NOMO-1 treated with dmso at 0.1 percent for 144 hours (cell line): ENCODE measurements at regions not wholly inside any gene's neighbourhood (a gene's known extent, or its start where the extent isn't known, plus 50 kb on each side); places are given as distances from the start of the nearest gene placed in this dataset.
"Not testable (repeated sequence)": the region's sequence is repeated elsewhere in the genome, so short reads cannot be mapped to it uniquely, and the experiment has no call there.

Experiments
- DNase-seq: peaks from one replicate; lab custom pipeline; 2025; ENCODE audit not compliant: unreplicated experiment; lab: John Stamatoyannopoulos, UW

DNA sequence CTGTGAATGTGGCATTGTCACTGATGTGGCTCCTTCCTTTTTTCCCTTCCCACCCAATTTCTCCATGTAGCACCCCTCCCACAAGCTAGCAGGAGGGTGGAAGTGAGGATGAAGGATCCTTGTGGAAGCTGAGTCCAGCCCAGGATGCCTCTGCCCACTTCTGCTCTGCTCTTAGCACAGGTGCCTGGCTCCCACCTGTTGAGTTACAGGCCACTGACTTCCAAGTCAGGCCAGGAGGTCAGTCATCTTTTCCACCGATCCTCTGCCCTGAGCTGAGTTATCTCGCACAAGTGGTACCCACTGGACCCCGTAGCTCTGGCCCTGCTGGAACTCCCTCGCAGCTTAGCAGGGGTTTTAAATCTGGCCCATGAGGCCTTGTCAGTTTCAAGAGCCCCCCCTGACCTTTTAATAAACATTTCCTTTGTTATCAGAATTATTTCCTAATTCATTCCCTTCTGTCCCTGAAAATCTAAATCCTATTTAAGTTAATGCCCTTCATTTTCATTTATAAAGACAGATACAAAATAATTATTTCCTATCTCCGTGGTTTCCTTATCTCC, 125.3 kb upstream of the CADM1 start:
- no peak for DNase-seq

- DNase-seq = no peak
These were observed 123.6 kb upstream of the CADM1 start for GRCh38 chr11:115627666-115628460.

- no peak for DNase-seq
These were observed 122.9 kb upstream of the CADM1 start for GRCh38 chr11:115627071-115627470.

DNA sequence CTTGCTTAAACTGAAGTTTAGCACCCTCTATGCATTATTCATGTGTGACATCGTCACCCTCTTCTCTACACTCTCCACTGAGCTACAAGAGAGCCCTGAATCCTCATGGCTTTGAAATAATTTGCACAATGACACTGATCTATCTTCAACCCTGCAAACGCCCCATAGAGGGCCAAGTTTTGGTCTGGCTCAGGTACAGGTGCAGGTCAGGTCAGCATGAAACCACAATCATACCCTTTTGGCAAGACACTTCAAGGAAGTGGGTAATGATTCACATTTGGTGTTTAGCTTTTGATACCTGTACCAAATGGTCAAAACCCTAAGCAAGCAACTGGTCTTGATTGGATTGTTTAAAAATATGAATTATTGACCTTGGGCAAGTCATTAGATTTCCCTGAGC, 122.2 kb upstream of the CADM1 start:
- DNase-seq = no peak

GRCh38 chr11:115625502-115625901, 121.3 kb upstream of the CADM1 start:
- no peak for DNase-seq

GRCh38 chr11:115624065-115624464, 119.8 kb upstream of the CADM1 start:
- DNase-seq = no peak

GRCh38 chr11:115623021-115623451, 118.8 kb upstream of the CADM1 start:
- DNase-seq = no peak

DNA sequence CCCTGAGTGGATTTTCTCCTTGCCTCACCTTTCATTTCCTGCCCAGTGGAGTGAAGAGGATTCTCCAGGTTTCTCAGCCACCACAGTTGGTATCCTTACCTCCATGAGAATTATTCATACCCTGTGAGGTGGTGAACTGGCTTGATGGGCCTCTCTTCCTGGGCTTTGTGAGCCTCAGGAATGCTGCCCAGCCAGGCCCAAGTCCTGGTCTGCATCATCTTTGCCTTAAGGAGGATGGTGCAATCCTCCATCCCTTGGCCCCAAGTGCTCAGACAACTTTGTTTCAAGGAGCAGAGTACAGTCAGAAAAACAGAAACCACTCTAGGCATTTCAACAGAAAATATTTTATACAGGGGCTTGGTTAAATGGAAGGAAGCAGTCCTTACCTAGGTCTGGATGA, 114.2 kb upstream of the CADM1 start:
- no peak for DNase-seq

DNA sequence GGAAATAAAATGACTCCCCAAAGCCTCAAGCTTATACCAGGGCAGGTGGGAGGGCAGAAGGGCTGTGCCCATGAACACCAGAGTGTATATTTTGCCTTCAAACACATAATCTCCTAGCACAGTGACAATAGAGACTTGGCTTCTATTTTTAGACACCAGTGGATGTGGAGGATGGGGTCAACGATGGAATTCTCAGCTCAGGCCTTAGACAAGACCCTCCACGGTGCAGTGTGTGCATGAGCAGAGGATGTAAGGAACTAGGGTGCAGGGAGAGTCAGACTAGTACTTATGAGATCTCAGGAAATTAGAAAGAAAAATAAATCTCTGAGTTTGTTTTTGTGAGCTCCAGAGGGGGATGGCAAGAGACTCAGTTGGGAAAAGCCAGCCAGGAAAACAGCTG, 113.6 kb upstream of the CADM1 start:
- no peak for DNase-seq

GRCh38 chr11:115616971-115617370, 112.8 kb upstream of the CADM1 start:
- DNase-seq = no peak

DNA sequence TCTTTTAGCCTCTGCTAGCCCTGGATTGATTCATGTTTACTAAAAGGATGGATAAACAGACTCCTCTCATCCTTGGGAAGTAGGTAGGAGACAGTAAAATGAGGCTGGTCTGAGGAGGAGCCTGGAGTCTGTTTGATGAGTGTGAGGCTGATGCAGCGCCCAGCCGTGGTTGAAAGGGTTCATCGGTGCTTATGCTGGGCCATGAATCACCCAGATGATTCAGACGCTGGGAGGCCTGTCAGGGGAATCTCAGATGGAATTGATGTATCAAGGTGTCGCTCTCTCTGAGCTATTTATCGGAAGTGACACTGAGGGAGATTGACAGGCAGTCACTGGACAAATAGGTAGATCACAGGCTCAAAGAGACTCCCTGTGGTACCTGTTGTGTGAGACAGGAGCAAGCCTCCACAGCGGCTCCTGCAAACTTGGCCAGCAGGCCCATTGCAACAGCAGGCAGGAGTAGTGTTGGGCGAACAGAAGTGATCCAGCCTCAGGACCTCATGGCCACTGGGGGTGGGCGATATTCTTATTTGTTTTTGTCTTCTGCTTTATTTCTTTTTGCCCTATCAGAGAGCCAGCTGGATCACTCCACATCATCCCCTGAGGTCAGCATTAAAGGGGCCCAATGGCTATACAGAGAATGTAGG, 109.9 kb upstream of the CADM1 start:
- no peak for DNase-seq

DNA sequence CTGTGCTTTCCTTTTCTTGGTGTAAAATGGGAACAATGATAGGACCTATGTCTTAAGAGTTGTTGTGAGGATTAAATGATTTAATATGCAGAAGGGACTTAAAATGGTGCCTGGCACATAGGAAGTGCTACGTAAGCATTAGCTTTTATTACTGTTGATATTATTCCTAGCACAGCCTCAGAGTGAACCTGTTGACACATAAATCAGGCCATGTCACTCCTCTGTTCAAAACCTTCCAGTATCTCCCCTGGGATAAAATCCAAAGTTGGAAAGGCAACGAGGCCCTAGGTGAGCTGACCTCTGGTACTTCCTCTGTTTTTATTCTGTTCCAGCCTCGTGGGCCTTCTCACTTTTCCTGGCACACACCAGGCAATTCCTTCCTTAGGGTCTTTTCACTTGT, 108.8 kb upstream of the CADM1 start:
- no peak for DNase-seq

DNA sequence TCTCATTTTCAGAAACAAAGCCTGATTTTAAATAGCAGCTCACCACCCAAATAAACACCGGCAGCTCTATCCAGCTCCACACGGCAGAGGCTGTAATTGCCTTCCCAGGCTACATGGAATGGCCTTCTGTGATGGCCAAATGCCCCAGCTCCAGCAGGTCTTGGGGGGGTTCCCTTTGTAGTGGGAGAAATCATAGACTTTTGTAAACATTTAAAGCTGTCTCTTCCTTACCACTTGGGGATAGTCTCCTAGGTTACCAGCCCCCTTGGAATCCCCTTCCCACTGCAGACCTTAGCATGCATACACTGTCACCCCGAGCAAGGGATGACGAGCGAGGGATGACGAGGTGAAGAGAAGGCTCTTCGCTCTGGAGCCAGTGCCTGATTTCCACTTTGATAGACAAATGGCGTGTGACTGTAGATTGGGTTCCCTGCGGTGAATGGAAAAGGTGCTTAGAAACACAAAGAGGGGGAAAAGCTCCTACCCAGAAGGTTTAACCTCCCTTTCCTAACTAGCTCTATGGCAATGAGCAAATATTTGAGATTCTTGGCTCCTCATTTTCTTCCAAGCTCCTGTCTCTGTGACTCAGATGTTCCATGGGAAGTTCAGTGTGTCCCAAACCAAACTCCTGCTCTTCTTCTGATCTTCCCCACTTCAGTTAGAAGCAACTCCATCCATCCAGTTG, 108.0 kb upstream of the CADM1 start:
- DNase-seq = no peak

DNA sequence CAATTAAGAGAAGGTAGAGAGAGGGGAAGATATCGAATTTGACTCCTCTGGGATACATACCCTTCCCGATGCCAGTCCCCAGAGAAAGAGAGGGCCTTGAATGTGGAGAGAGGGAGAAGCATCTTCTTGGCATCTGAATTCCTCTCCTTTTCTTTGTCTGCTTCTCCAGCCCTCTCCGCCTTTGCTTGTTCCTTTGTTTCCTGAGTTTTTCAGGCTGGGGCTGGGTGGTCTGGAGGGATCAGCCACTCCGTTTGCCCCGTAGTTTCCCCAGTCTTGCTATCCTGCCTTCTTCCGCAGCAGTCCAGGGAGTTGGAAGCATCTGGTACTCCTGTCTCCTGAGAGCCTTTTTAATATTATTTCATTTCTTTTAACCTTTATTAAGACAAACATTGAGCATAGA, 107.1 kb upstream of the CADM1 start:
- no peak for DNase-seq

GRCh38 chr11:115610908-115611307, 106.7 kb upstream of the CADM1 start:
- no peak for DNase-seq

DNA sequence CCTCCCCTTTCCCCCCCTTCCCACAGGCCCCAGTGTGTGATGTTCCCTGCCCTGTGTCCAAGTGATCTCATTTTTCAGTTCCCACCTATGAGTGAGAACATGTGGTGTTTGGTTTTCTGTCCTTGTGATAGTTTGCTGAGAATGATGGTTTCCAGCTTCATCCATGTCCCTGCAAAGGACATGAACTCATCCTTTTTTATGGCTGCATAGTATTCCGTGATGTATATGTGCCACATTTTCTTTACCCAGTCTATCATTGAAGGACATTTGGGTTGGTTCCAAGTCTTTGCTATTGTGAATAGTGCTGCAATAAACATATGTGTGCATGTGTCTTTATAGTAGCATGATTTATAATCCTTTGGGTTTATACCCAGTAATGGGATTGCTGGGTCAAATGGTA, 106.0 kb upstream of the CADM1 start:
- not testable (repeated sequence) for DNase-seq

GRCh38 chr11:115608976-115609375, 104.8 kb upstream of the CADM1 start:
- no peak for DNase-seq

- DNase-seq = no peak
These were observed 103.5 kb upstream of the CADM1 start for GRCh38 chr11:115607621-115608221.

- no peak for DNase-seq
These were observed 102.4 kb upstream of the CADM1 start for GRCh38 chr11:115606498-115607220.

GRCh38 chr11:115605871-115606497, 101.8 kb upstream of the CADM1 start:
- no peak for DNase-seq
